ENCODE measurements at regions not wholly inside any gene's neighbourhood (a gene's known extent, or its start where the extent isn't known, plus 50 kb on each side); places are given as distances from the start of the nearest gene placed in this dataset.

DNA sequence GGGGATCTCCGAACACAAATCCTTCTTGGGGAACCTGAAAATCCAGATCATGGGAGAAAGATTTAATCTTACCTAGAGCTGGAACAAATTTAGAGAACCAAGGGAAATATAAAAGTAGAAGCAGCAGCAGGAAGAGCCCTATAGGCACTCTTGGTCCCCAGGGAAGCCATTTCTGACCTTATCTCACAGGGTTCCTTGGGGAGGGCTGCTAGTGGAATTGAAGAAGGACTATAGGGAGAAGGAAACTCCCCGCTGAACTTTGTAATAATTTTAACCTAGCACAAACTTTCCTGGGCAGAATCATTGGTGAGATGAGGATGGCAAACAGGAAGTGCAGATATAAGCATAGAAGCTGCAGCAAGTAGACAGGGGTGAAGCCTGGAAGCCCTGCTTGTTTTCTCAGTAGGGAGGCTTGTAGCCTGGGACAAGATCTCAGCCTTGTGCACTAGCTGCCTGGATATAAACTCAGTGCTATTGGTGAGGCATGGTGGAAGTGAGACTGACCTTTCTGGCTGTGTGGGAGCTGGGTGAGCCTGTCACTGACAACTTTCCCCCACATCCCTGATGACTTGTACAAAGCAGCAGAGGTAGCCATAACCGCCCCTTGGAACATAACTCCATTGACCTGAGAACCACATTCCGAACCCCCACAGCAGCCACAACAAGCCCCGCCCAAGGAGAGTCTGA is 343.0 kb upstream of the TGFBR2 start:
- Histone ChIP-seq H3F3A (ENCODE audit: control insufficient read depth, insufficient read depth) (no peaks in the 10 kb centered on the region), H3K79me2 (ENCODE audit: control insufficient read depth, low read length) (no peaks in the 10 kb centered on the region), H3K36me3 (ENCODE audit: control insufficient read depth, low read length) (no peaks in the 10 kb centered on the region), H3K27ac (ENCODE audit: low read depth, low read length) (no peak overlapping the region), H4K20me1 (ENCODE audit: control insufficient read depth, insufficient read depth, low read depth, low read length) (no peaks in the 10 kb centered on the region), H3K9me3 (ENCODE audit: control insufficient read depth, insufficient read depth, low read length) (no peaks in the 10 kb centered on the region), H3K4me2 (ENCODE audit: low read length) (no peak overlapping the region), H3K4me3 (ENCODE audit: low read length) (no peak overlapping the region), H3K9me2 (replicated peaks; ENCODE audit: control insufficient read depth, low read length) (no peaks in the 10 kb centered on the region), H3K27me3 (ENCODE audit: control insufficient read depth, low read length) (no peaks in the 10 kb centered on the region), H3K4me1 (ENCODE audit: control insufficient read depth, low read length) (no peaks in the 10 kb centered on the region)
- TF ChIP-seq CTCF (IDR thresholded peaks at IDR 0.05; ENCODE audit: low read depth, low read length, poor library complexity, severe bottlenecking), result no peak
- TF ChIP-seq EZH2phosphoT487 (IDR thresholded peaks at IDR 0.05; ENCODE audit: borderline replicate concordance, low read length), result no peak

GRCh38 chr3:30263925-30264313 is 342.5 kb upstream of the TGFBR2 start:
- Histone ChIP-seq H3K4me3 (ENCODE audit: low read length) (no peak overlapping the region), H3K4me1 (ENCODE audit: control insufficient read depth, low read length) (no peaks in the 10 kb centered on the region), H3K36me3 (ENCODE audit: control insufficient read depth, low read length) (no peaks in the 10 kb centered on the region), H4K20me1 (ENCODE audit: control insufficient read depth, insufficient read depth, low read depth, low read length) (no peaks in the 10 kb centered on the region), H3K9me3 (ENCODE audit: control insufficient read depth, insufficient read depth, low read length) (no peaks in the 10 kb centered on the region), H3K27me3 (ENCODE audit: control insufficient read depth, low read length) (no peaks in the 10 kb centered on the region), H3K79me2 (ENCODE audit: control insufficient read depth, low read length) (no peaks in the 10 kb centered on the region), H3K4me2 (ENCODE audit: low read length) (no peak overlapping the region), H3K27ac (ENCODE audit: low read depth, low read length) (no peak overlapping the region), H3K9me2 (replicated peaks; ENCODE audit: control insufficient read depth, low read length) (no peaks in the 10 kb centered on the region), H3F3A (ENCODE audit: control insufficient read depth, insufficient read depth) (no peaks in the 10 kb centered on the region)
- TF ChIP-seq CTCF (IDR thresholded peaks at IDR 0.05; ENCODE audit: low read depth, low read length, poor library complexity, severe bottlenecking), result peak; percentile 47
- TF ChIP-seq EZH2phosphoT487 (IDR thresholded peaks at IDR 0.05; ENCODE audit: borderline replicate concordance, low read length), result no peak

- no peaks in the 10 kb centered on the region for H3K79me2 ChIP-seq (ENCODE audit: control insufficient read depth, low read length)
- H3K4me1 ChIP-seq (ENCODE audit: control insufficient read depth, low read length), result peaks cover 10% of the 10 kb centered on the region
- H3K36me3 ChIP-seq (ENCODE audit: control insufficient read depth, low read length), result no peaks in the 10 kb centered on the region
- H4K20me1 ChIP-seq (ENCODE audit: control insufficient read depth, insufficient read depth, low read depth, low read length), result no peaks in the 10 kb centered on the region
- H3K27ac ChIP-seq (ENCODE audit: low read depth, low read length), result no peak overlapping the region
- H3K9me3 ChIP-seq (ENCODE audit: control insufficient read depth, insufficient read depth, low read length), result no peaks in the 10 kb centered on the region
- no peaks in the 10 kb centered on the region for H3F3A ChIP-seq (ENCODE audit: control insufficient read depth, insufficient read depth)
- no peak overlapping the region for H3K4me3 ChIP-seq (ENCODE audit: low read length)
- no peaks in the 10 kb centered on the region for H3K27me3 ChIP-seq (ENCODE audit: control insufficient read depth, low read length)
- no peak overlapping the region for H3K4me2 ChIP-seq (ENCODE audit: low read length)
- no peak for TF ChIP-seq CTCF (IDR thresholded peaks at IDR 0.05; ENCODE audit: low read depth, low read length, poor library complexity, severe bottlenecking)
- TF ChIP-seq EZH2phosphoT487 (IDR thresholded peaks at IDR 0.05; ENCODE audit: borderline replicate concordance, low read length), result no peak
- no peaks in the 10 kb centered on the region for H3K9me2 ChIP-seq (replicated peaks; ENCODE audit: control insufficient read depth, low read length)
These were observed 339.9 kb upstream of the TGFBR2 start for GRCh38 chr3:30266524-30266923.

Data from DOHH2 (cell line).